Fibroblast of skin of left biceps (primary cell): ENCODE measurements at regions not wholly inside any gene's neighbourhood (a gene's known extent, or its start where the extent isn't known, plus 50 kb on each side); places are given as distances from the start of the nearest gene placed in this dataset.
A peak's percentile ranks its signal among the peaks of the same experiment; 100 is the strongest.

Source experiments
- DNase-seq, 2 experiments: peaks; one replicate each; pipeline ENCODE4 v3.0.0-alpha.2; 2013; ENCODE audit warnings: low read depth in 2 of 2

GRCh38 chr1:163013826-163014600, 55.1 kb upstream of the RGS4 start:
- no peak for DNase-seq

- no peak for DNase-seq
Observed at GRCh38 chr1:163006051-163006834, 62.9 kb upstream of the RGS4 start.

- peak; percentile 67 to 75 for DNase-seq
Observed at GRCh38 chr1:162997499-162998285, 71.5 kb upstream of the RGS4 start.

GRCh38 chr1:162996261-162996660, 72.9 kb upstream of the RGS4 start:
- DNase-seq: no peak

- no peak for DNase-seq
Observed at GRCh38 chr1:162994921-162995320, 74.2 kb upstream of the RGS4 start.

GRCh38 chr1:162993846-162994245, 75.3 kb upstream of the RGS4 start:
- DNase-seq: no peak

- DNase-seq: no peak
Observed at GRCh38 chr1:162992945-162993344, 76.2 kb upstream of the RGS4 start.

- no peak for DNase-seq
Observed at GRCh38 chr1:162991444-162991843, 77.7 kb upstream of the RGS4 start.

GRCh38 chr1:162990665-162991064, 78.5 kb upstream of the RGS4 start:
- no peak for DNase-seq

- DNase-seq: no peak
Observed at GRCh38 chr1:162988869-162989268, 80.3 kb upstream of the RGS4 start.

- no peak for DNase-seq
Observed at GRCh38 chr1:162987866-162988265, 81.3 kb upstream of the RGS4 start.

GRCh38 chr1:162985816-162986435, 83.2 kb upstream of the RGS4 start:
- no peak for DNase-seq

GRCh38 chr1:162984699-162985098, 84.5 kb upstream of the RGS4 start:
- no peak for DNase-seq

GRCh38 chr1:162983671-162984425, 85.3 kb upstream of the RGS4 start:
- DNase-seq: no peak

- no peak for DNase-seq
Observed at GRCh38 chr1:162982364-162982763, 86.8 kb upstream of the RGS4 start.

GRCh38 chr1:162977944-162978568, 91.1 kb upstream of the RGS4 start:
- DNase-seq: peak in 1 of 2 experiments; percentile 38

- DNase-seq: no peak
Observed at GRCh38 chr1:162976628-162977027, 92.5 kb upstream of the RGS4 start.

- no peak for DNase-seq
Observed at GRCh38 chr1:162974810-162975209, 94.4 kb upstream of the RGS4 start.

GRCh38 chr1:162973381-162973795, 95.8 kb upstream of the RGS4 start:
- peak; percentile 78 to 85 for DNase-seq

GRCh38 chr1:162972773-162973172, 96.4 kb upstream of the RGS4 start:
- no peak for DNase-seq

GRCh38 chr1:162970021-162970420, 99.1 kb upstream of the RGS4 start:
- no peak for DNase-seq
